ENCODE measurements at regions not wholly inside any gene's neighbourhood (a gene's known extent, or its start where the extent isn't known, plus 50 kb on each side); places are given as distances from the start of the nearest gene placed in this dataset.

DNA sequence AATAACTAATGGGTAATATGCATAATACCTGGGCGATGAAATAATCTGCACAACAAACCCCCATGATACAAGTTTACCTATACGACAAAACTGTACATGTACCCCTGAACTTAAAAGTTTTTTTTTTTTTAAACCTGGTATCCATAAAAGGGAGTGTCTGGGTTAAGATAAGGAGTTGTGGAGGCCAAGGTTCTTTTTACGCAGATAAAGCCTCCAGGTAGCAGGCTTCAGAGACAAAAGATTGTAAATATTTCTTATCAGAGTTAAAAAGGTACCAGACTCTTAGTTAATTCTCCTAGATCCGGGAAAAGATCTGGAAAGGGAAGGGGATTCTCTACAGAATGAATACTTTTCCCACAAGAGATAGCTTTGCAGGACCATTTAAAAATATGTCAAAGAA lies 259.4 kb upstream of the SSTR1 start:
- ATAC-seq (no peak), DNase-seq (ENCODE audit: low spot score) (no peak), FAIRE-seq (no peak)
- no peak overlapping the region for H3K4me2 ChIP-seq (ENCODE audit: low read depth, low read length)
- no peaks in the 10 kb centered on the region for H4K20me1 ChIP-seq (ENCODE audit: insufficient read depth, low read length)
- no TSS peak for BruUV-seq (replicated peaks)
- no peak overlapping the region for H3K27ac ChIP-seq (ENCODE audit: extremely low read length, insufficient read depth, low read length)
- peaks cover 44% of the 10 kb centered on the region for H3K9me3 ChIP-seq (ENCODE audit: low read length)
- CTCF ChIA-PET (ENCODE audit: low intra/inter-chr PET ratio, low total read pairs), result no interaction called here
- 15% methylated on average over 4 of the region's 4 CpGs for WGBS (ENCODE audit: low lambda C conversion rate)
- intact Hi-C loops (cut with micrococcal nuclease; ENCODE audit: unreplicated experiment) (no loop called here), in situ Hi-C loops (cut with HindIII; ENCODE audit: extremely low pct_ligation_motif_present, low pct_unique_long_range_greater_than_20kb) (no loop called here)
- TF ChIP-seq HNRNPK (IDR thresholded peaks at IDR 0.05; ENCODE audit: low read depth, low read length, poor library complexity, severe bottlenecking), result peak; percentile 23
- TF ChIP-seq ATF1 (CRISPR knock-in tag; IDR thresholded peaks at IDR 0.05), result no peak
- POLR2A ChIA-PET, result no interaction called here
- H3K79me2 ChIP-seq (ENCODE audit: insufficient read depth, low read length), result no peaks in the 10 kb centered on the region
- no peak overlapping the region for H3K9ac ChIP-seq (ENCODE audit: insufficient read depth, low read depth, low read length)
- no peak overlapping the region for H2AFZ ChIP-seq (ENCODE audit: low read length)
- no peaks in the 10 kb centered on the region for H3K36me3 ChIP-seq (replicated peaks in 1 of 2; ENCODE audit: control insufficient read depth in 1 of 2, insufficient read depth in 2 of 2, low read length in 2 of 2)
- no peaks in the 10 kb centered on the region for H3K4me1 ChIP-seq (ENCODE audit: insufficient read depth, low read length)
- no peaks in the 10 kb centered on the region for H3K27me3 ChIP-seq (ENCODE audit: control insufficient read depth in 1 of 2, insufficient read depth in 2 of 2, low read length in 2 of 2)
- H3K4me3 ChIP-seq (replicated peaks in 1 of 3; ENCODE audit: insufficient read depth in 1 of 3, low read depth in 2 of 3, low read length in 3 of 3), result no peak overlapping the region

- POLR2A ChIA-PET, result no interaction called here
- TF ChIP-seq, protein P1, sequence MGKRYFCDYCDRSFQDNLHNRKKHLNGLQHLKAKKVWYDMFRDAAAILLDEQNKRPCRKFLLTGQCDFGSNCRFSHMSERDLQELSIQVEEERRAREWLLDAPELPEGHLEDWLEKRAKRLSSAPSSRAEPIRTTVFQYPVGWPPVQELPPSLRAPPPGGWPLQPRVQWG (CRISPR knock-in tag; IDR thresholded peaks at IDR 0.05; ENCODE audit: borderline replicate concordance, low read depth), result no peak
- TF ChIP-seq MAFK (conservative IDR thresholded peaks at IDR 0.05 in 1 of 2, IDR thresholded peaks at IDR 0.05 in 1 of 2; ENCODE audit: low read length in 2 of 2), result peak; percentile 44 to 70; a peak in 2 of 4 replicates
- TF ChIP-seq MAFF (IDR thresholded peaks at IDR 0.05; ENCODE audit: low read depth, low read length), result peak; percentile 61; the same call in 1 of the 2 replicates
- no peak for TF ChIP-seq ZNF792 (CRISPR knock-in tag; IDR thresholded peaks at IDR 0.05)
- TF ChIP-seq, protein P2, sequence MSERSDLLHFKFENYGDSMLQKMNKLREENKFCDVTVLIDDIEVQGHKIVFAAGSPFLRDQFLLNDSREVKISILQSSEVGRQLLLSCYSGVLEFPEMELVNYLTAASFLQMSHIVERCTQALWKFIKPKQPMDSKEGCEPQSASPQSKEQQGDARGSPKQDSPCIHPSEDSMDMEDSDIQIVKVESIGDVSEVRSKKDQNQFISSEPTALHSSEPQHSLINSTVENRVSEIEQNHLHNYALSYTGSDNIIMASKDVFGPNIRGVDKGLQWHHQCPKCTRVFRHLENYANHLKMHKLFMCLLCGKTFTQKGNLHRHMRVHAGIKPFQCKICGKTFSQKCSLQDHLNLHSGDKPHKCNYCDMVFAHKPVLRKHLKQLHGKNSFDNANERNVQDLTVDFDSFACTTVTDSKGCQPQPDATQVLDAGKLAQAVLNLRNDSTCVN (CRISPR knock-in tag; IDR thresholded peaks at IDR 0.05; ENCODE audit: borderline replicate concordance), result no peak
- Histone ChIP-seq H3K4me2 (ENCODE audit: low read depth, low read length) (no peak overlapping the region), H3K79me2 (ENCODE audit: insufficient read depth, low read length) (no peaks in the 10 kb centered on the region), H3K9ac (ENCODE audit: insufficient read depth, low read depth, low read length) (no peak overlapping the region), H2AFZ (ENCODE audit: low read length) (no peak overlapping the region), H3K36me3 (replicated peaks in 1 of 2; ENCODE audit: control insufficient read depth in 1 of 2, insufficient read depth in 2 of 2, low read length in 2 of 2) (no peaks in the 10 kb centered on the region), H3K9me3 (ENCODE audit: low read length) (no peaks in the 10 kb centered on the region), H4K20me1 (ENCODE audit: insufficient read depth, low read length) (no peaks in the 10 kb centered on the region), H3K4me1 (ENCODE audit: insufficient read depth, low read length) (peaks cover 9% of the 10 kb centered on the region), H3K27ac (ENCODE audit: extremely low read length, insufficient read depth, low read length) (no peak overlapping the region), H3K27me3 (ENCODE audit: control insufficient read depth in 1 of 2, insufficient read depth in 2 of 2, low read length in 2 of 2) (no peaks in the 10 kb centered on the region), H3K4me3 (replicated peaks in 1 of 3; ENCODE audit: insufficient read depth in 1 of 3, low read depth in 2 of 3, low read length in 3 of 3) (no peak overlapping the region)
- in situ Hi-C loops (cut with HindIII; ENCODE audit: extremely low pct_ligation_motif_present, low pct_unique_long_range_greater_than_20kb), result no loop called here
- WGBS (ENCODE audit: low lambda C conversion rate), result 12% methylated on average over 3 of the region's 3 CpGs
- BruUV-seq (replicated peaks), result no TSS peak
- CTCF ChIA-PET (ENCODE audit: low intra/inter-chr PET ratio, low total read pairs), result no interaction called here
- intact Hi-C loops (cut with micrococcal nuclease; ENCODE audit: unreplicated experiment), result no loop called here
- FAIRE-seq, result no peak
- ATAC-seq, result no peak
- DNase-seq (ENCODE audit: low spot score), result no peak
Measured at GRCh38 chr14:37968664-37969240, 239.0 kb upstream of the SSTR1 start.
